HL-60 (cell line): ENCODE measurements at regions not wholly inside any gene's neighbourhood (a gene's known extent, or its start where the extent isn't known, plus 50 kb on each side); places are given as distances from the start of the nearest gene placed in this dataset.

ENCODE experiments used
- DNase-seq, 2 experiments: peaks; one replicate each; pipeline ENCODE4 v3.0.0-alpha.2; 2010 to 2020; ENCODE audit warnings: low read depth in 1 of 2, low spot score in 1 of 2
- H3K27ac ChIP-seq: fragments of 250-450 bp; sonication (Bioruptor Pico); replicated peaks from 2 replicates; pipeline ENCODE4 v1.5.1; 2020; ENCODE audit warnings: mild to moderate bottlenecking, moderate library complexity
- H3K27me3 ChIP-seq: fragments of 250-450 bp; sonication (Bioruptor Pico); 2 replicates; pipeline ENCODE4 v1.5.1; 2021; ENCODE audit warnings: mild to moderate bottlenecking, moderate library complexity; ENCODE audit not compliant: insufficient read depth, poor library complexity, severe bottlenecking
- H3K4me3 ChIP-seq: replicated peaks from 2 replicates; pipeline ENCODE4 v1.5.1; 2011; ENCODE audit warnings: mild to moderate bottlenecking, control low read depth, low read length; ENCODE audit not compliant: insufficient read depth
- CTCF ChIP-seq: IDR thresholded peaks from one replicate; pipeline ENCODE4 v1.5.1; 2011; ENCODE audit warnings: low read length, control low read depth, inconsistent platforms; ENCODE audit not compliant: insufficient read depth
- GABPA ChIP-seq: IDR thresholded peaks from 2 replicates; pipeline ENCODE4 v1.6.1; 2012; ENCODE audit warnings: low read depth
- POLR2AphosphoS5 ChIP-seq: IDR thresholded peaks from 2 replicates; pipeline ENCODE4 v1.6.1; 2012; ENCODE audit warnings: low read depth
- SPI1 ChIP-seq: IDR thresholded peaks from 2 replicates; pipeline ENCODE4 v1.6.1; 2012; ENCODE audit warnings: low read depth, mild to moderate bottlenecking, borderline replicate concordance
- TF ChIP-seq, protein P1 (sequence below): IDR thresholded peaks from 2 replicates; pipeline ENCODE4 v1.6.1; 2012; ENCODE audit warnings: low read depth; ENCODE audit not compliant: insufficient replicate concordance

GRCh38 chr6:25217302-25217701, 61.9 kb upstream of the CARMIL1 start:
- no peak for DNase-seq
- TF ChIP-seq SPI1 (no peak), CTCF (no peak), GABPA (no peak)
- Histone ChIP-seq H3K27ac (no peak overlapping the region), H3K27me3 (no peaks in the 10 kb centered on the region), H3K4me3 (no peak overlapping the region)

- TF ChIP-seq SPI1: no peak
- no peak for TF ChIP-seq GABPA
- TF ChIP-seq, protein P1, sequence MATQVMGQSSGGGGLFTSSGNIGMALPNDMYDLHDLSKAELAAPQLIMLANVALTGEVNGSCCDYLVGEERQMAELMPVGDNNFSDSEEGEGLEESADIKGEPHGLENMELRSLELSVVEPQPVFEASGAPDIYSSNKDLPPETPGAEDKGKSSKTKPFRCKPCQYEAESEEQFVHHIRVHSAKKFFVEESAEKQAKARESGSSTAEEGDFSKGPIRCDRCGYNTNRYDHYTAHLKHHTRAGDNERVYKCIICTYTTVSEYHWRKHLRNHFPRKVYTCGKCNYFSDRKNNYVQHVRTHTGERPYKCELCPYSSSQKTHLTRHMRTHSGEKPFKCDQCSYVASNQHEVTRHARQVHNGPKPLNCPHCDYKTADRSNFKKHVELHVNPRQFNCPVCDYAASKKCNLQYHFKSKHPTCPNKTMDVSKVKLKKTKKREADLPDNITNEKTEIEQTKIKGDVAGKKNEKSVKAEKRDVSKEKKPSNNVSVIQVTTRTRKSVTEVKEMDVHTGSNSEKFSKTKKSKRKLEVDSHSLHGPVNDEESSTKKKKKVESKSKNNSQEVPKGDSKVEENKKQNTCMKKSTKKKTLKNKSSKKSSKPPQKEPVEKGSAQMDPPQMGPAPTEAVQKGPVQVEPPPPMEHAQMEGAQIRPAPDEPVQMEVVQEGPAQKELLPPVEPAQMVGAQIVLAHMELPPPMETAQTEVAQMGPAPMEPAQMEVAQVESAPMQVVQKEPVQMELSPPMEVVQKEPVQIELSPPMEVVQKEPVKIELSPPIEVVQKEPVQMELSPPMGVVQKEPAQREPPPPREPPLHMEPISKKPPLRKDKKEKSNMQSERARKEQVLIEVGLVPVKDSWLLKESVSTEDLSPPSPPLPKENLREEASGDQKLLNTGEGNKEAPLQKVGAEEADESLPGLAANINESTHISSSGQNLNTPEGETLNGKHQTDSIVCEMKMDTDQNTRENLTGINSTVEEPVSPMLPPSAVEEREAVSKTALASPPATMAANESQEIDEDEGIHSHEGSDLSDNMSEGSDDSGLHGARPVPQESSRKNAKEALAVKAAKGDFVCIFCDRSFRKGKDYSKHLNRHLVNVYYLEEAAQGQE: no peak
- TF ChIP-seq CTCF: no peak
- TF ChIP-seq POLR2AphosphoS5: no peak
- Histone ChIP-seq H3K27me3 (no peaks in the 10 kb centered on the region), H3K27ac (no peak overlapping the region), H3K4me3 (no peak overlapping the region)
- no peak for DNase-seq
Observed at GRCh38 chr6:25217829-25218228, 61.3 kb upstream of the CARMIL1 start.

- Histone ChIP-seq H3K27me3 (no peaks in the 10 kb centered on the region), H3K4me3 (no peak overlapping the region), H3K27ac (no peak overlapping the region)
- TF ChIP-seq POLR2AphosphoS5: no peak
- no peak for TF ChIP-seq CTCF
- no peak for TF ChIP-seq GABPA
- TF ChIP-seq, protein P1: no peak
- TF ChIP-seq SPI1: no peak
- no peak for DNase-seq
Observed at GRCh38 chr6:25218346-25218745, 60.8 kb upstream of the CARMIL1 start.

- Histone ChIP-seq H3K4me3 (no peak overlapping the region), H3K27ac (no peak overlapping the region), H3K27me3 (no peaks in the 10 kb centered on the region)
- TF ChIP-seq POLR2AphosphoS5 (no peak), GABPA (no peak), SPI1 (no peak), CTCF (no peak)
- TF ChIP-seq, protein P1: no peak
- DNase-seq: no peak
Observed at GRCh38 chr6:25219216-25219916, 59.8 kb upstream of the CARMIL1 start.
